Hepatocyte (in vitro differentiated cells): ENCODE measurements at regions not wholly inside any gene's neighbourhood (a gene's known extent, or its start where the extent isn't known, plus 50 kb on each side); places are given as distances from the start of the nearest gene placed in this dataset.

Source experiments
- DNase-seq: peaks from one replicate; pipeline ENCODE4 v3.0.0-alpha.2; 2016; ENCODE audit warnings: low spot score
- H2AFZ ChIP-seq: fragments of 200-600 bp; sonication (generic); 2 replicates; pipeline ENCODE4 v1.6.0; 2016; ENCODE audit warnings: antibody characterized with exemption, mild to moderate bottlenecking
- H3K27ac ChIP-seq: fragments of 200-600 bp; sonication (generic); 2 replicates; pipeline ENCODE4 v1.5.1; 2016; ENCODE audit warnings: mild to moderate bottlenecking
- H3K27me3 ChIP-seq: fragments of 200-600 bp; sonication (generic); 2 replicates; pipeline ENCODE4 v1.6.1; 2016
- H3K36me3 ChIP-seq: fragments of 200-600 bp; sonication (generic); replicated peaks from 2 replicates; pipeline ENCODE4 v1.5.1; 2016; ENCODE audit warnings: low read depth; ENCODE audit not compliant: insufficient read depth
- H3K4me1 ChIP-seq: fragments of 200-600 bp; sonication (generic); 2 replicates; pipeline ENCODE4 v1.5.1; 2016; ENCODE audit warnings: mild to moderate bottlenecking, moderate library complexity; ENCODE audit not compliant: insufficient read depth
- H3K4me2 ChIP-seq: fragments of 200-600 bp; sonication (generic); 2 replicates; pipeline ENCODE4 v1.6.0; 2016
- H3K4me3 ChIP-seq: fragments of 200-600 bp; sonication (generic); 2 replicates; pipeline ENCODE4 v1.5.1; 2016; ENCODE audit warnings: mild to moderate bottlenecking
- H3K79me2 ChIP-seq: fragments of 200-600 bp; sonication (generic); 2 replicates; pipeline ENCODE4 v1.6.0; 2017; ENCODE audit warnings: mild to moderate bottlenecking
- H3K9me2 ChIP-seq: fragments of 200-600 bp; sonication (generic); replicated peaks from 2 replicates; pipeline ENCODE4 v1.6.0; 2017; ENCODE audit warnings: mild to moderate bottlenecking; ENCODE audit not compliant: insufficient read depth
- H3K9me3 ChIP-seq: fragments of 200-600 bp; sonication (generic); 2 replicates; pipeline ENCODE4 v1.5.1; 2016; ENCODE audit warnings: low read depth, mild to moderate bottlenecking
- H4K20me1 ChIP-seq: fragments of 200-600 bp; sonication (generic); 2 replicates; pipeline ENCODE4 v1.6.0; 2016; ENCODE audit warnings: mild to moderate bottlenecking; ENCODE audit not compliant: insufficient read depth, poor library complexity, severe bottlenecking
- CTCF ChIP-seq: fragments of 200-600 bp; sonication (generic); IDR thresholded peaks from 2 replicates; pipeline ENCODE4 v1.5.1; 2016; ENCODE audit warnings: antibody characterized with exemption, mild to moderate bottlenecking; ENCODE audit not compliant: poor library complexity
- EZH2 ChIP-seq: fragments of 200-600 bp; sonication (generic); IDR thresholded peaks from 2 replicates; pipeline ENCODE4 v1.6.1; 2016; ENCODE audit warnings: antibody characterized with exemption, mild to moderate bottlenecking, borderline replicate concordance
- EZH2phosphoT487 ChIP-seq: fragments of 200-600 bp; sonication (generic); IDR thresholded peaks from one replicate; pipeline ENCODE4 v1.6.1; 2018; ENCODE audit warnings: antibody characterized with exemption, mild to moderate bottlenecking, low read depth, moderate library complexity; ENCODE audit not compliant: unreplicated experiment, severe bottlenecking
- WGBS: methylation state at CpG from one replicate; pipeline ENCODE4 v1.1.6; 2016; ENCODE audit warnings: low lambda C conversion rate; ENCODE audit errors: missing lambda C conversion rate; 5-methylcytosine and 5-hydroxymethylcytosine counted together

- WGBS: 82% methylated on average over 3 of the region's 3 CpGs
- Histone ChIP-seq H3K36me3 (no peaks in the 10 kb centered on the region), H3K4me2 (no peak overlapping the region), H3K4me3 (no peak overlapping the region), H3K79me2 (no peaks in the 10 kb centered on the region), H4K20me1 (no peaks in the 10 kb centered on the region), H3K9me3 (no peaks in the 10 kb centered on the region), H3K27me3 (no peaks in the 10 kb centered on the region), H3K4me1 (no peaks in the 10 kb centered on the region), H2AFZ (no peak overlapping the region), H3K27ac (no peak overlapping the region), H3K9me2 (no peaks in the 10 kb centered on the region)
- no peak for DNase-seq
- no peak for TF ChIP-seq EZH2
- no peak for TF ChIP-seq CTCF
- no peak for TF ChIP-seq EZH2phosphoT487
These were observed 142.5 kb downstream of the TXNL1 start for GRCh38 chr18:56495884-56496283.

GRCh38 chr18:56493531-56493930 is 144.9 kb downstream of the TXNL1 start:
- H3K36me3 ChIP-seq: no peaks in the 10 kb centered on the region
- no peak for TF ChIP-seq EZH2
- TF ChIP-seq CTCF: no peak
- TF ChIP-seq EZH2phosphoT487: no peak
- H3K4me3 ChIP-seq: no peak overlapping the region
- no peaks in the 10 kb centered on the region for H3K4me1 ChIP-seq
- H3K79me2 ChIP-seq: no peaks in the 10 kb centered on the region
- H3K9me3 ChIP-seq: no peaks in the 10 kb centered on the region
- no peak for DNase-seq
- H3K27ac ChIP-seq: no peak overlapping the region
- WGBS: 85% methylated on average over 6 of the region's 6 CpGs
- no peak overlapping the region for H2AFZ ChIP-seq
- no peaks in the 10 kb centered on the region for H4K20me1 ChIP-seq
- no peaks in the 10 kb centered on the region for H3K9me2 ChIP-seq
- no peaks in the 10 kb centered on the region for H3K27me3 ChIP-seq
- no peak overlapping the region for H3K4me2 ChIP-seq

- DNase-seq: no peak
- no peaks in the 10 kb centered on the region for H3K9me2 ChIP-seq
- no peaks in the 10 kb centered on the region for H3K79me2 ChIP-seq
- no peaks in the 10 kb centered on the region for H4K20me1 ChIP-seq
- H2AFZ ChIP-seq: no peak overlapping the region
- no peaks in the 10 kb centered on the region for H3K9me3 ChIP-seq
- H3K4me3 ChIP-seq: no peak overlapping the region
- TF ChIP-seq CTCF (no peak), EZH2phosphoT487 (no peak), EZH2 (no peak)
- H3K27me3 ChIP-seq: no peaks in the 10 kb centered on the region
- H3K27ac ChIP-seq: no peak overlapping the region
- no peaks in the 10 kb centered on the region for H3K36me3 ChIP-seq
- no peaks in the 10 kb centered on the region for H3K4me1 ChIP-seq
- no peak overlapping the region for H3K4me2 ChIP-seq
These were observed 146.3 kb downstream of the TXNL1 start for GRCh38 chr18:56492136-56492535.

- H3K4me3 ChIP-seq: no peak overlapping the region
- no peak overlapping the region for H3K27ac ChIP-seq
- H2AFZ ChIP-seq: no peak overlapping the region
- no peaks in the 10 kb centered on the region for H3K79me2 ChIP-seq
- DNase-seq: no peak
- no peak for TF ChIP-seq CTCF
- no peak for TF ChIP-seq EZH2
- TF ChIP-seq EZH2phosphoT487: no peak
- no peak overlapping the region for H3K4me2 ChIP-seq
- no peaks in the 10 kb centered on the region for H3K36me3 ChIP-seq
- no peaks in the 10 kb centered on the region for H3K9me3 ChIP-seq
- no peaks in the 10 kb centered on the region for H3K27me3 ChIP-seq
- 84% methylated on average over 4 of the region's 4 CpGs for WGBS
- no peaks in the 10 kb centered on the region for H3K4me1 ChIP-seq
- H3K9me2 ChIP-seq: no peaks in the 10 kb centered on the region
- H4K20me1 ChIP-seq: no peaks in the 10 kb centered on the region
These were observed 147.4 kb downstream of the TXNL1 start for GRCh38 chr18:56490942-56491341.
